AG09309 (cell line): ENCODE measurements at regions not wholly inside any gene's neighbourhood (a gene's known extent, or its start where the extent isn't known, plus 50 kb on each side); places are given as distances from the start of the nearest gene placed in this dataset.
A peak's percentile ranks its signal among the peaks of the same experiment; 100 is the strongest.
"Not testable (repeated sequence)": the region's sequence is repeated elsewhere in the genome, so short reads cannot be mapped to it uniquely, and the experiment has no call there.

ENCODE experiments used
- DNase-seq: peaks from one replicate; pipeline ENCODE4 v3.0.0-alpha.2; 2010; ENCODE audit warnings: low read depth
- H3K4me3 ChIP-seq: 2 replicates; pipeline ENCODE4 v1.5.1; 2011; ENCODE audit warnings: mild to moderate bottlenecking, low read depth, low read length, moderate library complexity; ENCODE audit not compliant: control insufficient read depth
- TF ChIP-seq, protein P1 (sequence below): IDR thresholded peaks from 2 replicates; pipeline ENCODE4 v1.5.1; 2011; ENCODE audit warnings: mild to moderate bottlenecking, low read depth, low read length, inconsistent platforms; ENCODE audit not compliant: insufficient read depth, control insufficient read depth; ENCODE audit errors: missing control alignments

- H3K4me3 ChIP-seq: no peak overlapping the region
- no peak for DNase-seq
- TF ChIP-seq, protein P1, sequence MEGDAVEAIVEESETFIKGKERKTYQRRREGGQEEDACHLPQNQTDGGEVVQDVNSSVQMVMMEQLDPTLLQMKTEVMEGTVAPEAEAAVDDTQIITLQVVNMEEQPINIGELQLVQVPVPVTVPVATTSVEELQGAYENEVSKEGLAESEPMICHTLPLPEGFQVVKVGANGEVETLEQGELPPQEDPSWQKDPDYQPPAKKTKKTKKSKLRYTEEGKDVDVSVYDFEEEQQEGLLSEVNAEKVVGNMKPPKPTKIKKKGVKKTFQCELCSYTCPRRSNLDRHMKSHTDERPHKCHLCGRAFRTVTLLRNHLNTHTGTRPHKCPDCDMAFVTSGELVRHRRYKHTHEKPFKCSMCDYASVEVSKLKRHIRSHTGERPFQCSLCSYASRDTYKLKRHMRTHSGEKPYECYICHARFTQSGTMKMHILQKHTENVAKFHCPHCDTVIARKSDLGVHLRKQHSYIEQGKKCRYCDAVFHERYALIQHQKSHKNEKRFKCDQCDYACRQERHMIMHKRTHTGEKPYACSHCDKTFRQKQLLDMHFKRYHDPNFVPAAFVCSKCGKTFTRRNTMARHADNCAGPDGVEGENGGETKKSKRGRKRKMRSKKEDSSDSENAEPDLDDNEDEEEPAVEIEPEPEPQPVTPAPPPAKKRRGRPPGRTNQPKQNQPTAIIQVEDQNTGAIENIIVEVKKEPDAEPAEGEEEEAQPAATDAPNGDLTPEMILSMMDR: no peak
Observed at GRCh38 chr22:23380230-23380573, 199.9 kb downstream of the IGLL1 start.

GRCh38 chr22:23379540-23380229 lies 199.4 kb downstream of the BCR start:
- not testable (repeated sequence) for H3K4me3 ChIP-seq, DNase-seq

DNA sequence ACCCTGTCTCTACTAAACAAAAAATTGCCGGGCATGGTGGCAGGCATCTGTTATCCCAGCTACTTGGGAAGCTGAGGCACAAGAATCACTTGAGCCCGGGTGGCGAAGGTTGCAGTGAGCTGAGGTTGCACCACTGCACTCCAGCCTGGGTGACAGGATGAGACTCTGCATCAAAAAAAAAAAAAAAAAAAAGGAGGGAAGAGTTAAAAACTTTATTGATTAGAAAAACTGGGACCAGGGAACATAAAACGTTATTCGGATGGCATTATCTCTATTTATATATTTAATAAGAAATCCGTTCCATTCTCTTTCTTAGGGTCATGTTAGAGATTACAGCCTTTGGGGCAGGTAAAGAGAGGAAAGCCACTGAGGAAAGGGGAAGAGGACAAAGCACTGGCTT lies 197.5 kb downstream of the BCR start:
- no peak for DNase-seq
- no peak overlapping the region for H3K4me3 ChIP-seq
- TF ChIP-seq, protein P1: no peak

- no peak for DNase-seq
- TF ChIP-seq, protein P1: peak; percentile 16
- no peak overlapping the region for H3K4me3 ChIP-seq
Observed at GRCh38 chr22:23376256-23376655, 195.9 kb downstream of the BCR start.

DNA sequence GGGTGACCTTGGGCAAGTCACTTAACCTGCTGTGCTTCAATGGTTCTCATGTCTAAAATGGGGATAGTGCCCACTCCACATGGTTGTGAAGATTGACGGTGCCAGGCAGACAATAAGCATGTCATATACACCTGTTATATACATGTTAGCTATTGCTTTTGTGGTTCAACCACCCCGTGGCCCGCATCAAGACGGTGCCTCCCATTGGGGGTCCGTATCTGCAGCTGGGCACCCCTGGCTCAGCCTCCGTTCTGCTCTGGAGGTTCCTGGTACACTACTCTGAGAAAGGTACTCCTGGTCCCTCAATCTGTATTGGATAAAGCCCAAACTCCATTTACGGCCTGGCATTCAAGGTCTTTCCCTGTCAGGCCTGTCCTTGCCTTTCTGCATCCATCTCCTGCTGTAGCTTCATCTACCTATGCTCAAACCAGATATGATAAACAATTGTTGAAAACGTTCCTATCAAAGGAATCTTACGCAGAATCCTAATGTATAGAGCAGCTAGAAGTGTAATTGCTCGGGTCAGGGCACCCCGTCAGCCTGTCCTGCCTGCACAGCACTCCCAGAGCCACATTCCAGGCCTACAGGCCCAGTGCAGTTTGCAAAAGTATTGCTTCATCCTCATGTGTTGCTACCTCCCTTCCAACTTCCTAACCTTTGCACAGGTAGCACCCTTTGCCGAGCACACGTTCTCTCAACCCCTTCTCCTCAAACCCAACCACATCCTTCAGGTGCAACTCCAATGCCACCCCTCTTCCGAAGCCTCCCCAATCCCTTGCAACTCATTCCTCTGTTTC lies 194.9 kb downstream of the BCR start:
- TF ChIP-seq, protein P1: no peak
- DNase-seq: no peak
- H3K4me3 ChIP-seq: no peak overlapping the region

GRCh38 chr22:23373601-23374000 lies 193.3 kb downstream of the BCR start:
- H3K4me3 ChIP-seq: no peak overlapping the region
- no peak for DNase-seq
- TF ChIP-seq, protein P1: no peak

- H3K4me3 ChIP-seq: no peak overlapping the region
- TF ChIP-seq, protein P1: no peak
- DNase-seq: no peak
Observed at GRCh38 chr22:23370251-23370650, 189.9 kb downstream of the BCR start.
